B cell (primary cell): ENCODE measurements at regions not wholly inside any gene's neighbourhood (a gene's known extent, or its start where the extent isn't known, plus 50 kb on each side); places are given as distances from the start of the nearest gene placed in this dataset.

ENCODE experiments used
- CTCF ChIP-seq: fragments of 200-600 bp; IDR thresholded peaks from one replicate; pipeline ENCODE4 v1.8.0; 2022; ENCODE audit warnings: antibody characterized with exemption, mild to moderate bottlenecking
- EZH2 ChIP-seq: IDR thresholded peaks from 2 replicates; pipeline ENCODE4 v1.6.1; 2012; ENCODE audit warnings: borderline replicate concordance, low read depth, mild to moderate bottlenecking, moderate library complexity, low read length; ENCODE audit not compliant: insufficient read depth, poor library complexity, severe bottlenecking

GRCh38 chr22:46071451-46072109 lies 78.7 kb upstream of the PPARA start:
- TF ChIP-seq CTCF, result no peak
- no peak for TF ChIP-seq EZH2
